Thyroid gland (tissue), 4 donors: ENCODE measurements at regions not wholly inside any gene's neighbourhood (a gene's known extent, or its start where the extent isn't known, plus 50 kb on each side); places are given as distances from the start of the nearest gene placed in this dataset.
"Not testable (repeated sequence)": the region's sequence is repeated elsewhere in the genome, so short reads cannot be mapped to it uniquely, and the experiment has no call there.

Source experiments
- CTCF ChIP-seq, 6 experiments: fragments of 200-600 bp in 3 of 6; fragments of 450-650 bp in 3 of 6; sonication (generic) in 3 of 6; IDR thresholded peaks; one replicate each; pipeline ENCODE4 v1.5.1; 2016 to 2019; ENCODE audit warnings: antibody characterized with exemption in 6 of 6, mild to moderate bottlenecking in 2 of 6, inconsistent platforms in 1 of 6, moderate library complexity in 1 of 6
- POLR2A ChIP-seq, 2 donors: fragments of 450-650 bp; IDR thresholded peaks; one replicate each; pipeline ENCODE4 v1.6.1; 2017; ENCODE audit warnings: antibody characterized with exemption in 2 of 2, mild to moderate bottlenecking in 2 of 2, moderate library complexity in 1 of 2

- TF ChIP-seq CTCF, POLR2A (IDR thresholded peaks at IDR 0.05): not testable (repeated sequence)
Observed at GRCh38 chr1:120668187-120668586, 55.6 kb upstream of the NBPF26 start.
